ENCODE measurements at regions not wholly inside any gene's neighbourhood (a gene's known extent, or its start where the extent isn't known, plus 50 kb on each side); places are given as distances from the start of the nearest gene placed in this dataset.

DNA sequence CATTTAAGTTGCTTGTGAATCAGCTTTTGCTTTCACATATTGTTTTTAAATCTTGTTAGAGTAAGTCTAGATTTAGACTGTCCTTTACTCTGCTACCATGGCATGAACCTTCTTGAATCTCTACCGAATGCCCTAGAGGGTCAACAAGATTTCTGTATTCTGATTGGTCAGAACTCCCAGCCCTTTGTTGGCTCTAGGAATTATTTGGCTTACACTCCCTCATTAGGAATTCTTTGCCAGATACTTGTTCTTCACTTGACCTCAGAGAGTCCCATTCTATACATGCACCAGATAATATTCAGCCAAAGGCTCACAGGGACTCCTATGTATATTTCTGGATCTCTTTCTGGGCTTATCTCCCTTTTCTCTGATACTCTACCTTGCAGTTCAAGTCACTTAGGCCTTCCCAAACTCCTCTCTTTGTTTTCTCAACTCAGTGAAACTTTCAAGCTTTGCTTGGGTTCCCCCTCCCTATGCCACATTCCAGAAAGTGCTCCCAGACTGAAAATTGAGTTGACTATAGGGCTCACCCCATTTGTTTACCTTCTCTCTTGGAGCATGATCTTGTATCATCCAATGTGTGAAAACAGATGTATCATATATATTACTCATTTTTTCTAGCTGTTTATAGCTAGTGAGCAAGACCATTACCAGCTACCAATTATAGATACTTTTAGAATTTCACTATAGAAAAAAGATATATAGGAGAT, 405.0 kb downstream of the PLPP3 start:
- DNase-seq (ENCODE audit: low read depth, low spot score) = no peak

DNA sequence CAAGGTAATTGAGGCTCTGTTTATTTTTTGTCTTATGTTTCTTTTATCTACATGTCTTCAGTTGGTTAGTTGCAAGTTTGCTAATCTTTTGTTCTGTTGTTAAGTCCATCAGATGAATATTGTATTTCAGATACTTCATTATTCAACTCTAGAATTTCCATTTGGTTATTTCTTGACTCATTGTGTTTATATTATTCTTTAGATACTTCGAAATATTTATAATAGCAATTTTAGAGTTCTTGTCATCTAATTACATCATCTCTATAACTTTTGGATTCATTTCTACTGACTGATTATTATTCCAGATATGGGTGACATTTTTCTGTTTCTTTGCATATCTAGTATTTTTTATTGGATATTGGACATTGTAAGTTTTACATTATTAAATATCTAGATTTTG, 405.6 kb downstream of the PLPP3 start:
- no peak for DNase-seq (ENCODE audit: low read depth, low spot score)
- in situ Hi-C loops (cut with HindIII; ENCODE audit: low pct_unique_long_range_greater_than_20kb, low sequenced_read_pairs) = no loop called here

More for the DNA sequence above, 405.0 kb downstream of the PLPP3 start:
- in situ Hi-C loops (cut with HindIII; ENCODE audit: low pct_unique_long_range_greater_than_20kb, low sequenced_read_pairs) = no loop called here

DNA sequence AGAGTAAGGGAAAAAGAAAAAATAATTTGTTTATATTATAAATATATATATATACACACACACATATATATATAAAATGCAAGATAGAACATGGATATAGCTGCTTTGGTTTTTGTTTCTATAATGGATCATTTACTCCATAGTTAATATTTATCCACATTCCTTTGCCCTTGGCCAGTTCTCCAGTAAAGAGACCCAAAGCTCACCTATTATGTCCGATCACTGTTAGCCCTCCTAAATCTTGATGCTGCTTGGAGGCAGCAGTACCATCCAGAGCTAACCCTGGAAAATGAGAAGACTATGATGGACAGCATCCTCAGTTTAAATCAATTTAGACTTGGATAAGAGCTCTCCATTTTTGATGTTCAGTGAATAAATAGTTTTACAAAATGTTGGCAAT, 407.7 kb downstream of the PLPP3 start:
- in situ Hi-C loops (cut with HindIII; ENCODE audit: low pct_unique_long_range_greater_than_20kb, low sequenced_read_pairs) = no loop called here
- DNase-seq (ENCODE audit: low read depth, low spot score) = no peak

DNA sequence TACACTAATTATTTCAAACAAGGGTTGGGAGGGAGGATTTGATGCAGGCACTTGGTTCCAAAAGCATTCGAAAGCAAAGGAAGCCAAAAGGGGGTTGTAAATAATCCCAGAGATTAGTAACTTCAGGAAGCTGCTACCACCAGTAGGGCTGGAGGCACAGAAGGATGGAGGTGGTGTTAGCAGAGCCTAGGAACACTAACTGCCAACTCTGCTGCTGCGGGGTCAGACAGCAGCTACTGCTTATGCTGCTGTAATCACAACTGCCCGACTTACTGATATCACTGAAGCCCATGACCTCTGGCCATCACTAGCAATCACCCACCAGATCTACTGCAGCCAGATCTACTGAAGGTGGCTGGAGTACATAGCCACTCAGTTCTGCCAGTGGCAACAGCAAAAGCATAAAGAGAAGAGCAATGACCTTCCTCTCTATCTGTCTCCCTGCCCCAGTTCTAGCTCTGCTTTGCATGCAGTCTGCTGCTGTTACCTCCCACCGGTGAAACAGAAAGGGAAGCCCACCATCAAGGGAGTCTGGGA, 408.5 kb downstream of the PLPP3 start:
- no peak for DNase-seq (ENCODE audit: low read depth, low spot score)
- in situ Hi-C loops (cut with HindIII; ENCODE audit: low pct_unique_long_range_greater_than_20kb, low sequenced_read_pairs) = no loop called here

DNA sequence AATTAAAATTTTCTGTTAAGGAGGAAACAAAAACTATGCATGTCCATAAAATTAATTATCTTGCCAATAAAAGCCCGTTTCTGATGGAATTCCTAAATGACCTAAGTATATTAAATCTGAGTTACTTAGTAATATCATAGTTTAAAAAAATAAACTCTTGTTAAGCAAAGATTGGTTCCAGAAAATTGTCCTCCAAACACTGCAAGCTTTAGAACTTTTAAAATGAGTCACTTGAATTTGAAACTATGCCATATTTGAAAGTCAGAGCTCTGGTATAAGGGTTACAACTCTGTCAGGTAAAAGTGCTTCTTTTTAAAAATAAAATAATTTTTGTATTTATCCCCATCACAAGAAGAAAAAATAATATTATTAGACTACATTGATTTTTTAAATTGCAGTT, 409.5 kb downstream of the PLPP3 start:
- DNase-seq (ENCODE audit: low read depth, low spot score) = no peak
- in situ Hi-C loops (cut with HindIII; ENCODE audit: low pct_unique_long_range_greater_than_20kb, low sequenced_read_pairs) = no loop called here

DNA sequence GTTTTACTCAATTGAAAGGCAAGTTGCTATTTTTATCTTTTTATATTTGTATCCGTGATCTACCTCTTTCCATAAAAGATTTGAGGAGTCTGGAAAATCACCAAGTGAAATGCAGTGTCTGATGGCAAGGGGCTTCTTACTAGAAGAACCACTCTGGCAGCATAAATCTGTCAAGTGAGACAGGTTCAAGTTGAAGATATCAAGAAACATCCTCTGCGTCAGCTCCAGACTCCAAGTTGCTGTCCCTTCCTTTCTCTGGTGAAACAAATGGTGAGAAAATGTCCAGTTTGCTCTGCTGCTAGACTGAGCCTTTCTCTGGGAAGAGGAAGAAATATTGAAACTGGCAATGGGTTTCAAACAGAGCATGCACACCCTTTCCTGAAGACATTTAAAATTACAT, 411.2 kb downstream of the PLPP3 start:
- in situ Hi-C loops (cut with HindIII; ENCODE audit: low pct_unique_long_range_greater_than_20kb, low sequenced_read_pairs) = no loop called here
- no peak for DNase-seq (ENCODE audit: low read depth, low spot score)

DNA sequence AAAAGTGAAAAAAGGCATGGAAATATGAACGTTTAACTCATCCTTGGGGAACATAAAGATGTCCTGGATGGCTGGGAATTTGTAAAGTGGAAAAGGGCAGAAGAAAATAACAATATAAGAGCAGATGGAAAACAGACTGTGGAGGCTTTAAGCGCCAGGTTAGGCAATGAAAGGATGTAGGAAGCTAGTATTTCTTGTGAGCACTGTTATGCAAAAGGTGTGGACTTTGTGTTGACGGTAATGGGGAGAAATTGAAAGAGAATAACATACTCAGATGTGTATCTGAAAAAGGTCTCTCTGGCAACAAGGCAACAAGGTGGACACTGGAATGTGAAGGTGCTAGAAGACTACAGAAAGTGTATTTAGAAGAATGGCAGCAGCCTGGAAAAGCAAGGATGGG, 411.8 kb downstream of the PLPP3 start:
- in situ Hi-C loops (cut with HindIII; ENCODE audit: low pct_unique_long_range_greater_than_20kb, low sequenced_read_pairs) = no loop called here
- DNase-seq (ENCODE audit: low read depth, low spot score) = no peak

DNA sequence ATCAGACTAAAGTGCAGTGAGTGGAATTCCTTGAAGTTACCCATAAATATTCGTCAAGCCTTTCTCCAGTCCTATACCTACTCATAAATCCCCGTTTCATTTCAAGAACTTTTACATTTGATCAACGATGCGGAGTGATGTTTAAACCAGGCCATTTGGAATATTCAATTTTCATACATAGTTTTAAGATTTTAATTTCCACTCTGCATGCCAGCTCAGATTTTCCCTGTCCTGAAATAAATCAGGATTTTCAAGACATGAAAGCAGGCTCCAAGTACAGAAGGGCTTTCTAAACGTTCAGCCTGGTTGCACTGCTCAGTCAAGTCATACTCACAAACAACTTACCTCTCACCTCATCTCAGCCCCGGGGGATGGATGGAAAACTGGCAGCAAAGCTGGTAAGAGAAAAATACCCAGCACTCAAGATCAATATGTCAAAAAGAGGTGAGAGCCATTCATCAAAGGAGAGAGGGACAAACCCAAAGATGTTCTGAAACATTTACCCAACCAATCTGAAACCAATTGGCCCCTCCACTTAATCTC, 418.5 kb downstream of the PLPP3 start:
- in situ Hi-C loops (cut with HindIII; ENCODE audit: low pct_unique_long_range_greater_than_20kb, low sequenced_read_pairs) = no loop called here
- DNase-seq (ENCODE audit: low read depth, low spot score) = no peak

DNA sequence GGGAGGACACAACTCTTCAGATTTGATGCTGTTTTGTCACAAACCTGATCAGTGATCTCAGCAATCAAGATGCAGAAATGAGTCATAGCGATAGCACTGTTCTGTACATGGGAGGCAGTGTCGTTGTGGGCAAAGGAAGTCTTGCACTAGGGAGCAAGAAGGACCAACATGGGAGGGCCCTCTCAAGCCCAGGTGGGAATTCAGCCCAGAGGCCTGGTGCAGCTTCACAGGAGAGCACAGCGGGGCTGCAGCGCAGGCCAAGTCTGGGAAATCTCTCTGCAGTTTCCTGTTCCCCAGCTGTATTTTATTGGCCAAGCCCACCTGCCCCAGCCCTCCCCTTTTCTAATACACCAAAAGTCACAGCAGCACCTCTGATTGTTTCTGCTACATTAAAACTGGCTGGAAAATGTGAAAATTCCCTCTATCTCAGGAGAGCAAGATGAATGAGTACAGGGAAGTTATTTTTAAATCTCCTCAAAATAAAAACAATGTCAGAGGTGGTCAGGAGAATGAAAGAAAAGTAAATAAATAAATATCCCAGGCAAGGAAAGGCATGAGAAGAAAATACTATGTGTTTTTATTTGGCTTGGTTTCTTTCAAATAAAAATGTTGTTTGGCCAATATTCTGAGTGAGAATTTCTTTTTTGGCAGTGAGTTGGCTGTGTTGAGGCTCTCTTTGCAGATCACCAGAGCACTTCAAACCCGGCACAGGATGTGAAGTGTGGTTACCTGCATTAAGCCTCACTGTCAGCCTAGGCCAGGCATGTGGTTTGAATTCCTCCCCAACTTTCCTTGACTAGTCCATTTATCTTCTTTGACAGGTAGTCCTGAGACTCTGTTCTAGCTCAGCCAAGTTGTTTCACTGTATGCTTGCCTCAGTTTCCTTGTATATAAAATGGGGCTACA, 422.1 kb downstream of the PLPP3 start:
- DNase-seq (ENCODE audit: low read depth, low spot score) = no peak
- in situ Hi-C loops (cut with HindIII; ENCODE audit: low pct_unique_long_range_greater_than_20kb, low sequenced_read_pairs) = no loop called here

DNA sequence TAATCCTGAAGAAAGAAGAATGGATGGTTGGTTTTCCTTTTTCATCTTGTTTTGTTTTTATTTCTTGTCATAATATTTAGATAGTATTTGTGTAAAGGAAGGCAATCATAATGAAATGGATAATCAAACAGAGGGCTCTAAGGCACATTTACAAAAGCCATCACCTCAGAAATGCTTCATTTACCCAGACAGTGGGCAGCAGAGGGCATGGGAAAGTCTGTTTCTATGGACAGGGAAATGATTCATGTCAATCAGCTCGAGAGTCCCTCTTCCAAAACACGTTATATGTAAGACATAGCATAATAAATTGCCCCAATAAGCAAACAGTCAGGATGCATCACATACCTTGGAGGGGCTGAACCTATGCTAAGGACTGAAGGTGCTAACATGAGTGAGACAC, 426.1 kb downstream of the PLPP3 start:
- in situ Hi-C loops (cut with HindIII; ENCODE audit: low pct_unique_long_range_greater_than_20kb, low sequenced_read_pairs) = no loop called here
- no peak for DNase-seq (ENCODE audit: low read depth, low spot score)

DNA sequence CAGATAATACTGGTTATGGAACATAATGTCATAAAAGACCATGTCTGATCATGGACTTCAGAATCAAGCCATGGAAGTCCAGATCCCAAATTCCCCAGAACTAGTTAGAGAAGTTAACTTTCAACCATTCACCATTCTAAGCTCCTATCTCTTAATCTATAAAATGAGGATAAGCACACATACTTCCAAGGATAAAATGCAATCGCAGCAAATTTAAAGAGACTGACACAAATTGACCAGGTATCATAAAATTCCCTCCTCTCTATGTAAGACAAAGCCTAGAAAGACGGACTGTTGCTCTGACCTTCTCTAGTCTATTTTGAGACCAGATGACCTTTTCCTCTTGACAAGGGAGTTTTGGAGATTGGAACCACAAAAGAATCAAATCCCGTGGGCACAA, 426.7 kb downstream of the PLPP3 start:
- in situ Hi-C loops (cut with HindIII; ENCODE audit: low pct_unique_long_range_greater_than_20kb, low sequenced_read_pairs) = no loop called here
- DNase-seq (ENCODE audit: low read depth, low spot score) = no peak

DNA sequence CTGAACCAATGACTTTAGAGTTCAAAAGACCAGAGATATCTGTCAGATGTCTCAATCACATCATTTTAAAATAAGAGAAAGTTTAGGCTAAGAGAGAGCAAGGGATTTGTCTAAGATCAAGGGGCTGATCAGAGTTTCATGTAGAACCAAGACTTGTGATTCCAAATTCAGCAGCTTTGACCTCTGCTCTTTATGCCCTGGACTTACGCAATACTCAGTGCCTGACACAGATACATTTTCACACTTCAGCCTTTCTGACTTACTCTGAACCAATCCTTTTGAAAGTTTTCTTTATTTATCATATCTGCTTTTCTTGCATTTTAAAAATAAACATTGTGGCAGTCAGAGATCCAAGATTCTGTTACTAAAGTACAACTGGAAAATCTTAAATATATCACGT, 428.0 kb downstream of the PLPP3 start:
- DNase-seq (ENCODE audit: low read depth, low spot score) = no peak

DNA sequence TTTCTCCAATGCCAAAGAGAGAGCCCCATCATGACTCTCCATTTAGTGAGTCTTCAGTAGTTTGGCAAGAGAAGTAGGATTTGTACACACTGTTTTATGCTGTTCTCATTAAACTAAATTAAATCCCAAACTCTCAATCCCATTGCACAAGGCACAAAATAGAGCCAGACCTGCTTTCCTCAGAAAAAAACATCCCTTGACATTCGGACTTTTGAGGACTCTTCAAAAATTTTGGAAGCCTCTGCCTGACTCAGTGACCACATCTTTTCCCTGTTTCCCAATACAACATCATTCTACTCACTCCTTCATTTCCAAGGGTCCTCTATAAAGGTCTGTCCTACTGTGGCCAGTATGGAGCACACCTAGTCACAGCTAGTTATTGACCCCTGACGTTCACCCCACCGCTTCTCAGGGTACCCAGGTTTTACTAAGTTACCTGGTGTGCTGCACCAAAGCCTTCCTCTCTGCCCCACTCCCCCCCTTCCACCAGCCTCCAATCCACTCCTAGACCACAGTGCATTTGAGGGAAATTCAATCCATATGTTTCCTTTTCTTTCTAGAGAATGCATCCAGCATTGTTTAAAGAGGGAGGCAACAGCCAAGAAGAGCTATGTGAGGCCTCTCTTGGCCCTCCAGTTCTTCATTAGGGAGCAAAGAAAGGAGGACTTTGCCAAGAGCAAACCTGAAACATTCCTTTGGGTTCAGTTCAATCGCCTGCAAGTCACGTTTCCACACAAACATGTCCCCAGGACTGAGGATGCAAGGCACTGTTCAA, 428.7 kb downstream of the PLPP3 start:
- in situ Hi-C loops (cut with HindIII; ENCODE audit: low pct_unique_long_range_greater_than_20kb, low sequenced_read_pairs) = no loop called here
- DNase-seq (ENCODE audit: low read depth, low spot score) = no peak

More for the DNA sequence above, 428.0 kb downstream of the PLPP3 start:
- in situ Hi-C loops (cut with HindIII; ENCODE audit: low pct_unique_long_range_greater_than_20kb, low sequenced_read_pairs) = no loop called here

DNA sequence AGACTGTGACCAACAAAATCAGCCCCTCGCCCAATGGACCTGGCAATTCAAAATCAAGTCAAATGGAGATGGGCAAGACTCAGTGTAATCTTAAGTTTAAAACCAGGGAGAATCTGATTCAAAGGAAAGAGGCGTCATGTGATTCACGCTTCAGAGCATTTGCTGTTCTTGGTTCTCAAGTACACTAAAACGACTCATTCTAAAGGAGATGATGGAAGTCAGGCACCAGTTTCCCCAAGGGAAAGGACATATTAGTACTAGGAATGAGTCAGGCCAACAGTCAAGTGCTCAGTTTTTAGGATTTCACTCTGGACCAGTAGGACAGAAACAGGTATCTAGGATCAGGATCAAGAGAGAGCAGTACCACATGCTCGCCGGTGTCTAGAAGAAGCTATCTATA, 429.6 kb downstream of the PLPP3 start:
- no peak for DNase-seq (ENCODE audit: low read depth, low spot score)
- in situ Hi-C loops (cut with HindIII; ENCODE audit: low pct_unique_long_range_greater_than_20kb, low sequenced_read_pairs) = no loop called here

DNA sequence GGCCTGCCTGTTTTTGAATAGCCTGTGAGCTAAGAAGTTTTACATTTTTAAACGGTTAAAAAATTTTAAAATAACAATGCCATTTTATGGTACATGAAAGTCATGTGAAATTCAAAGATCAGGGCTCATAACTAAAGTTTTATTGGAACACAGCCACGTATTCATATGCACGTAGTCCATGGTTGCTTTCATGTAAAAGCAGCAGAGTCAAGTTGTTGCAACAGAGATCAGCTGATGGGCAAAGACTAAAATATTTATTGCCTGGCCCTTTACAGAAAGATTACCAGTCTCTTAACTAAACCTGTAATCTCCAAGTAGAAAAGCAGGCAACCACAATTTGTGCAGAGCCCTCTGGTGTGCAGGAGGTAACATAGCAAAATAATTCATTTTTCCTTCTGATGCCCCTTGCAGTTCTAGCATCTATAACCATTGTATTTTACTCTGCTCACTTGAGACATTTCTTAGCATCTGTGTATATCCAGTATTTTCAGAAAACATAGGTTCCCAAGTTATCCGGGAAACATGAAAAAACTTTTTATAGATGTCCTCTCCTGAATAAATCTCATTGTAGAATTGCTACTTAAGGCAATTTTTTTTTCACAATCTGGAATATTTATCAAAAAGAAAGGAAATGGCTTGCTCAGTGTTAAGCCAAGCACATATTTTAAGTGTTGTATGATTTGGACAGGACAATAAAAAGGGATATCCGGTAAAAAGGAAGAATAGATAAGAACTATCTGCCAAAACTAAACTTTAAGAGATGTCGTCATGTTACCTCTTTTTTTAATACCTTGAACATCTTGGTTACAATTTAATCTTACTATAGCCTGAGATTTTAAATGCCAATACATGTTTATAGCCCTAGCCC, 430.8 kb downstream of the PLPP3 start:
- in situ Hi-C loops (cut with HindIII; ENCODE audit: low pct_unique_long_range_greater_than_20kb, low sequenced_read_pairs) = no loop called here
- DNase-seq (ENCODE audit: low read depth, low spot score) = peak; percentile 17

DNA sequence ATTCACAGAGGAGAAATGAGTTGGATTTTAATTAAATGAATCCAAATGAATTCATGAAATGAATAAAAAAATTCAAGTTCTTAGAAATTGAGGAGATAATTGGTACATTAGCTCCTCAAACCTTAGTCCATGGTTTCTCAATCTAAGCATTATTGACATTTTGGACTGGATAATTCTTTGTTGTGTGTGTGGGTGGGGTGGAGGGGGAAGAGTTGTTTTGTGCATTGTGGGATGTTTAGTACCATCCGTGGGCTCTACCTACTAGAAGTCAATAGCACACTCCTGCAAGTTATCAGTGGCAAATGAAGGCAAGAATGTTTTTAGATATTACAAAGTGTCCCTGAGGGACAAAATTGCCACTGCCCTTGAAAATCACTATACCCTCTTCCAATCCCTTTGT, 431.9 kb downstream of the PLPP3 start:
- no peak for DNase-seq (ENCODE audit: low read depth, low spot score)
- in situ Hi-C loops (cut with HindIII; ENCODE audit: low pct_unique_long_range_greater_than_20kb, low sequenced_read_pairs) = no loop called here

DNA sequence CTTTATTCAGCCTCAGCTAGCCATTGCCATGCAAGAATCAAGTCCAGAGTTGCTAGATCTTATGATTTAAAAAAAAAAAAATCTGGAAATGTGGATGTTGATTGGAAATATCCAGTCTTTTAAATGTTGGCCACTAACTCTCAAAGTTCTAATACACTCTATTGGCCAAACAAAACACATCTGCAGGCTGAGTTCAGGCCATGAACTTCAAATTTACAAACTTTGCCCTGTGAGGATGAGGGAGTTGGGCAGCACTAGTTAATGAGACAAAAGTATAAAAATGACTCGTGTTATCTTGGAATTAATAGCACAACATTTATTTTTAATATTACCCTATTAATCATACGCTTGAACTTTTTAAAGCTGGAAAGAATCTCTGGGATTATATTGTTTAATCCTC, 432.3 kb downstream of the PLPP3 start:
- DNase-seq (ENCODE audit: low read depth, low spot score) = no peak
- in situ Hi-C loops (cut with HindIII; ENCODE audit: low pct_unique_long_range_greater_than_20kb, low sequenced_read_pairs) = no loop called here

All from SK-MEL-5 (cell line).